Stimulated activated CD8-positive, alpha-beta memory T cell treated with anti-CD3 and anti-CD28 coated beads, Interleukin-7, amount 100 ng/mL, for 1 hour (primary cell): ENCODE measurements at regions not wholly inside any gene's neighbourhood (a gene's known extent, or its start where the extent isn't known, plus 50 kb on each side); places are given as distances from the start of the nearest gene placed in this dataset.

Experiments
- DNase-seq, 2 donors: peaks; one replicate each; pipeline ENCODE4 v3.0.0-alpha.2; 2020; ENCODE audit warnings: low read depth in 2 of 2

DNA sequence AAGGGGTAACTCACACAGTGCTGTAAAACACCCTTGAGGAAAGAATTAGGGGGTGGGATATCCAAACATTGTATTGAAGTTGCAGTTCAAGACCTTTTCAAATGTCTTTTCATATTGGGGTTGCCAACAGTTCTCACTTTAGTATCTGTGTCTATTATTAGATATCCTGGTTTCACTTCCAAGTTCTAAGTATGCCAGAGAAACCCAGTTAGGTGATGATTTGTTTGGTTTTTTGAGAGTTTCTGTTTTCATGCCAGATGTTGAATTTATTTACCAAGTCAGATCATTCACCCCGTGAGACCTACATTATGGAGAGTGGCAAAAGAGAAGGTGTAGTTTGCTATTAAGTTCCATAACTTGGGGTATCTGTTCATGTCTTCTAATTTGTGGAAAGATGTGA is 64.5 kb downstream of the C9orf152 start:
- no peak for DNase-seq

DNA sequence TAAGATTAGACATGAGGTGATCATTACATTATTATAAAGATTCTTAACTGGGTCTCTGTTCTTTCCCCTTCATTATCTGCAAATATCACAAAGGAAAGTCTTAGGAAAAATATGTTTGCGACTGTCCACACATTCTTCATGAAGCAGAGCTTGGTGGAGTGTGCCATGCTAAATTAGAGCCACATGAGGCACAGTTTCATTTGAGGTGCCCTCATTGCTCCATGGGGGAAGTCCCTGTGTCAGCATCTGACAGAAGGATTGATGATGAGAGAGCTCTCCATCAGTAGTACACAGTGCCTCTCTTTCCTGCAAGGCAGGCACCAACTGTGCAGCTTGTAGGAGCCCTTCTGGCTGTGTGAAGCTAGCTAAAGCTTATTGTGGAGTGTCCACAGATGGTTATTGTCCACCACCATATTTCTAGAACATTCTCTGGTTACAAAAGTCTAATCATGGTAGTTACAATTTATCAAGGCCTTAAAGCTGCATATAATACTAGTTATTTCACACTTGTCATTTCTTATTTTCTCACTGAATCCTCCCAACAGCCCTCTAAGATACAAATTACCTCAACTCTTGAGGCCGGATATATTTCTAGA is 63.9 kb downstream of the C9orf152 start:
- DNase-seq: no peak

DNA sequence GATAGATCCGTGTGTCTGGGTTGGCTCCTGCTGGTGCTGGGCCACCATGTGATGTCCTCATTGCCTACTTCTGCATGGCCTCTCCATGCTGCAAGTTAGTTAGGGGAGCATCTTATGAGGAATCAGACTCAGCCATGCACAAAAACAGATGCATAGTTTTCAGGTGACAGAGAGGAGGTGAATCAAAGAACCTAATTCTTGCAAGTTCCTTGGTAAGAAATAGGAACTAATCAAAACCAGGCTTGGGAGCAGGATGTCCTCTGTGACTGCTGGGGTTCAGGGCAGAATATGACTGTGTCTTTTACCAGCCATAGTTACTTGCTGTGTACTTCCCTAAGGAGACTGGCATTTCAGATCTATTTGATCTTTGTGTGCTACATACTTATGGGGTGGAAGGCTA is 61.6 kb downstream of the C9orf152 start:
- no peak for DNase-seq

DNA sequence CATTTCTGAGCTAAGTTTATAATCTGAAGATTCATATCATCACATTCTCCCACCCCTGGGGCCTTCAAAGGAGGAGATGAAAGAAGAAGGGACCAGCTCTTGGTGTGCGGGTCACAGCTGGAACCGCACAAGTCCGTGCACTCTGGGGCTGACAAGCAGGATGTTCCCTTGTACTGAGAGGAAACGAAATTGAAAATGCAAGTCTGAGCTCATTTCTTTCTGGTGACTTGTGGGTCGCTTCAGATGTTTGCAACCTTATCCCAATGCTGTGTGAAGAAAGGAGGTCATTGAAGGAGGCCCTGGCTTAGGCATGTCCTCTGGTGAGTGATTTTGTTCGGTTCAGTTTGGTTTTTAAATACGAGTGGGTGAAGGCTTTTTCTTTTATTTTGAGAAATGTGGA is 59.6 kb downstream of the C9orf152 start:
- DNase-seq: no peak

DNA sequence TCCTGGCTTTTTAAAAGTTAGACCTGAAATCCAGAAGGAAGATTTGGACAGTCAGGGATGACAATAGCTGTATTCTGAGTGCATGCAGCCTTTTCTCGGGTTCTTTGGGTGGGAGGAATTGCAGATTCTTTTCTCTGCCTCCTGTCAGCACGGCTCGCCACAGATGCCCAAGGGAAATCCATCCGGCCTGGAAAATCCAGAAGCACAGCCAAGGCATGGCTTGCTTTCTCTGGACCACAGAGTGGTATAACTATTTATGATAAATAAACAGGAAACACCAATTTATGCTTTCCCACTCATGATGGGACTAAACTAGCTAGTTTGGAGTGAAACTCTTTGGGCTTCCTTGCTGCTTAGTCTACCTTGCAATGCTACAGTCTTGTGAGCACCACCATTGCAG is 59.1 kb downstream of the C9orf152 start:
- DNase-seq: no peak
